Upper lobe of left lung (tissue), 4 donors: ENCODE measurements at regions not wholly inside any gene's neighbourhood (a gene's known extent, or its start where the extent isn't known, plus 50 kb on each side); places are given as distances from the start of the nearest gene placed in this dataset.

Experiments
- EP300 ChIP-seq, 4 donors: sonication (generic); formaldehyde crosslinking; IDR thresholded peaks; one replicate each; pipeline ENCODE4 v1.5.1; 2017; ENCODE audit warnings: antibody characterized with exemption in 4 of 4, control low read depth in 2 of 4
- POLR2A ChIP-seq, 4 donors: fragments of 450-650 bp; IDR thresholded peaks; one replicate each; pipeline ENCODE4 v1.5.1; 2016 to 2017; ENCODE audit warnings: antibody characterized with exemption in 4 of 4, mild to moderate bottlenecking in 2 of 4
- POLR2AphosphoS5 ChIP-seq, 2 donors: sonication (generic); formaldehyde crosslinking; IDR thresholded peaks; one replicate each; pipeline ENCODE4 v1.5.1; 2017; ENCODE audit warnings: antibody characterized with exemption in 2 of 2
- TF ChIP-seq, protein P1 (sequence below), 6 experiments: fragments of 450-650 bp in 4 of 6; fragments of 200-600 bp in 2 of 6; sonication (generic) in 2 of 6; IDR thresholded peaks; one replicate each; pipeline ENCODE4 v1.5.1; 2016 to 2019; ENCODE audit warnings: antibody characterized with exemption in 6 of 6

DNA sequence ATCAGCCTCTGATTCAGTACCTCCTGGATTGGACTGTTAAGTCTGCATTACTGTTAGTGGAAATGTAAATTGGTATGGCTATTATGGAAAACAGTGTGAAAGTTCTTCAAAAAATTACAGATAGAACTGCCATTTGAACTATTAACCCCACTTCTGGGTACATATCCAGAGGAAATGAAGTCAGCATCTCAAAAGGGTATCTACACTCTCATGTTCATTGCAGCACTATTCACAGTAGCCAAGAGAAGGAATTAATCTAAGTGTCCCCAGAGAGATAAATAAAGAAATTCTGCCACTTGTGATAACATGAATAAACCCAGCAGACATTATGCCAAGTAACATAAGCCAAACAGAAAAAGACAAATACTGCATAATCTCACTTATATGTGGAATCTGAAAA is 676.0 kb downstream of the PLA2G4A start:
- TF ChIP-seq POLR2A (IDR thresholded peaks at IDR 0.05) (no peak), EP300 (IDR thresholded peaks at IDR 0.05) (no peak), POLR2AphosphoS5 (IDR thresholded peaks at IDR 0.05) (no peak)
- TF ChIP-seq, protein P1, sequence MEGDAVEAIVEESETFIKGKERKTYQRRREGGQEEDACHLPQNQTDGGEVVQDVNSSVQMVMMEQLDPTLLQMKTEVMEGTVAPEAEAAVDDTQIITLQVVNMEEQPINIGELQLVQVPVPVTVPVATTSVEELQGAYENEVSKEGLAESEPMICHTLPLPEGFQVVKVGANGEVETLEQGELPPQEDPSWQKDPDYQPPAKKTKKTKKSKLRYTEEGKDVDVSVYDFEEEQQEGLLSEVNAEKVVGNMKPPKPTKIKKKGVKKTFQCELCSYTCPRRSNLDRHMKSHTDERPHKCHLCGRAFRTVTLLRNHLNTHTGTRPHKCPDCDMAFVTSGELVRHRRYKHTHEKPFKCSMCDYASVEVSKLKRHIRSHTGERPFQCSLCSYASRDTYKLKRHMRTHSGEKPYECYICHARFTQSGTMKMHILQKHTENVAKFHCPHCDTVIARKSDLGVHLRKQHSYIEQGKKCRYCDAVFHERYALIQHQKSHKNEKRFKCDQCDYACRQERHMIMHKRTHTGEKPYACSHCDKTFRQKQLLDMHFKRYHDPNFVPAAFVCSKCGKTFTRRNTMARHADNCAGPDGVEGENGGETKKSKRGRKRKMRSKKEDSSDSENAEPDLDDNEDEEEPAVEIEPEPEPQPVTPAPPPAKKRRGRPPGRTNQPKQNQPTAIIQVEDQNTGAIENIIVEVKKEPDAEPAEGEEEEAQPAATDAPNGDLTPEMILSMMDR (IDR thresholded peaks at IDR 0.05): no peak
